Stimulated activated CD4-positive, alpha-beta T cell treated with anti-CD3 and anti-CD28 coated beads, Interleukin-2, amount 100 ng/mL, for 4 hours (primary cell): ENCODE measurements at regions not wholly inside any gene's neighbourhood (a gene's known extent, or its start where the extent isn't known, plus 50 kb on each side); places are given as distances from the start of the nearest gene placed in this dataset.
A peak's percentile ranks its signal among the peaks of the same experiment; 100 is the strongest.
"Not testable (repeated sequence)": the region's sequence is repeated elsewhere in the genome, so short reads cannot be mapped to it uniquely, and the experiment has no call there.

Source experiments
- DNase-seq: peaks from one replicate; pipeline ENCODE4 v3.0.0-alpha.2; 2020; ENCODE audit warnings: low read depth

GRCh38 chr9:73054091-73054490 is 97.6 kb upstream of the ANXA1 start:
- no peak for DNase-seq

GRCh38 chr9:73053543-73053942 is 98.1 kb upstream of the ANXA1 start:
- no peak for DNase-seq

GRCh38 chr9:73050887-73051550 is 98.2 kb upstream of the ALDH1A1 start:
- no peak for DNase-seq

GRCh38 chr9:73050065-73050816 is 97.4 kb upstream of the ALDH1A1 start:
- DNase-seq, result no peak

- DNase-seq, result no peak
Observed at GRCh38 chr9:73049280-73049679, 96.4 kb upstream of the ALDH1A1 start.

- no peak for DNase-seq
Observed at GRCh38 chr9:73046769-73047168, 93.9 kb upstream of the ALDH1A1 start.

- DNase-seq, result not testable (repeated sequence)
Observed at GRCh38 chr9:73044776-73045175, 91.9 kb upstream of the ALDH1A1 start.

GRCh38 chr9:73042155-73042554 is 89.3 kb upstream of the ALDH1A1 start:
- DNase-seq, result no peak

GRCh38 chr9:73039271-73040263 is 86.7 kb upstream of the ALDH1A1 start:
- DNase-seq, result no peak

- DNase-seq, result no peak
Observed at GRCh38 chr9:73038613-73039012, 85.8 kb upstream of the ALDH1A1 start.

GRCh38 chr9:73038089-73038509 is 85.2 kb upstream of the ALDH1A1 start:
- DNase-seq, result no peak

- no peak for DNase-seq
Observed at GRCh38 chr9:73037613-73038012, 84.8 kb upstream of the ALDH1A1 start.

- no peak for DNase-seq
Observed at GRCh38 chr9:73034962-73035361, 82.1 kb upstream of the ALDH1A1 start.

- no peak for DNase-seq
Observed at GRCh38 chr9:73031350-73031749, 78.5 kb upstream of the ALDH1A1 start.

- no peak for DNase-seq
Observed at GRCh38 chr9:73030370-73031030, 77.6 kb upstream of the ALDH1A1 start.

- DNase-seq, result no peak
Observed at GRCh38 chr9:73029346-73029745, 76.5 kb upstream of the ALDH1A1 start.

GRCh38 chr9:73026375-73026774 is 73.5 kb upstream of the ALDH1A1 start:
- DNase-seq, result no peak

- DNase-seq, result no peak
Observed at GRCh38 chr9:73024601-73025034, 71.8 kb upstream of the ALDH1A1 start.

GRCh38 chr9:73023025-73023541 is 70.2 kb upstream of the ALDH1A1 start:
- DNase-seq, result peak; percentile 9

- DNase-seq, result no peak
Observed at GRCh38 chr9:73022353-73022752, 69.5 kb upstream of the ALDH1A1 start.

- DNase-seq, result no peak
Observed at GRCh38 chr9:73020877-73021276, 68.0 kb upstream of the ALDH1A1 start.

GRCh38 chr9:73014011-73014410 is 61.2 kb upstream of the ALDH1A1 start:
- DNase-seq, result no peak
